ENCODE measurements at regions not wholly inside any gene's neighbourhood (a gene's known extent, or its start where the extent isn't known, plus 50 kb on each side); places are given as distances from the start of the nearest gene placed in this dataset.
A peak's percentile ranks its signal among the peaks of the same experiment; 100 is the strongest.

DNA sequence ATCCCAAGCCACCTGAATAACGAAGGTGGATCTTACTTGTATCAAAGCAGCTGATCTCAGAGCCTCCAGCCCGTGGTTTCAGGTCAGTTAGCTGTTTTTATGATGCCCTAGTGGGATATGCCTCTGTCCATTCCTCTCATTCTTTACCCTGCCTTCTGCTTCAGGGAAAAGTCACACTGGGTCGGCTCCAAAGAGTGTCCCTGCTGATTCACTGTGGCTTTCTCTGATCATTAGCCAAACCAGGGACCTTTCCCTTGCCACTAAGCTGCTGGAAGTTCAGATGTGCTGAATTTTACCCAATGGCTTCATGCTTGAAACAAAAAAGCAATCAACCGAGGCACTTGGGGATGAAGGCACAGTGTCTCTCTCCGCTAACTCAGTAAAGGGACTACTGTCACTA lies 170.2 kb upstream of the SALL1 start:
- no peak for DNase-seq (ENCODE audit: low read depth)

DNA sequence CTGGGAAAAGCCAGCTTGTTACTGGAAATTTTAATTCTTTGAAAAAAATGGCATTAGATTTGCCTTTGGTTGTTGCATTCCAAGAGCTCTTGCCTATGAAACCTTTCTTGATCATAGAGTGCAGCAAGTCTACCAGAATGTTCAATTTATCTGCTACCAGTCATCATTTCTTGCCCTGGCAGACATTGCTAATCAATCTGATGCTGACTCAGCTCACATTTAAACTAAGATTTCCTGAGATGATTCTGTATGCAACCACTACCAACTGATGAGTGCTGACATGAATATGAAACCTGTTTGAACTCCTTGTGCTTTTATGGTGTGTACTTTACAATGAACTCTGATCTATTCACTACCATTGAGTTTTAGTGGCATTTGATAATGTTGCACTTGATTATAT lies 166.5 kb upstream of the SALL1 start:
- DNase-seq (ENCODE audit: low read depth): no peak

DNA sequence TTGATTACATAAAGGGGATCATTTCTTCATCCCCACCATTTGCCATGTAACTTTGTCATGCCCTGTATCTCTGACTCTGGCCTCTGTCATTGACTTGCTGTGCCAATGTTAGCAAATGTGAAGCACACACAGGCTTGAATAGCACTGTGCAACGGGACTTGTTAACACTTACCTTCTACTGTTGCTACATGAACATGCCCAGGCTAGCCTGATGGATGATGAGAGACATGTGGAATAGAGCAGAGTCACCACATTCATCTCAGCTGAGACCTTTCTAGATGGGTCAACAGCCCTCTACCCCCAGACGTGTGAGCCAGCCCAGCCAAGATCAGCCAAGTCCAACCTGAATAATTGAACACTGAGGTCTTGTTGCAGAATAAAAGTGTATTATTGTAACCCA lies 162.1 kb upstream of the SALL1 start:
- no peak for DNase-seq (ENCODE audit: low read depth)

DNA sequence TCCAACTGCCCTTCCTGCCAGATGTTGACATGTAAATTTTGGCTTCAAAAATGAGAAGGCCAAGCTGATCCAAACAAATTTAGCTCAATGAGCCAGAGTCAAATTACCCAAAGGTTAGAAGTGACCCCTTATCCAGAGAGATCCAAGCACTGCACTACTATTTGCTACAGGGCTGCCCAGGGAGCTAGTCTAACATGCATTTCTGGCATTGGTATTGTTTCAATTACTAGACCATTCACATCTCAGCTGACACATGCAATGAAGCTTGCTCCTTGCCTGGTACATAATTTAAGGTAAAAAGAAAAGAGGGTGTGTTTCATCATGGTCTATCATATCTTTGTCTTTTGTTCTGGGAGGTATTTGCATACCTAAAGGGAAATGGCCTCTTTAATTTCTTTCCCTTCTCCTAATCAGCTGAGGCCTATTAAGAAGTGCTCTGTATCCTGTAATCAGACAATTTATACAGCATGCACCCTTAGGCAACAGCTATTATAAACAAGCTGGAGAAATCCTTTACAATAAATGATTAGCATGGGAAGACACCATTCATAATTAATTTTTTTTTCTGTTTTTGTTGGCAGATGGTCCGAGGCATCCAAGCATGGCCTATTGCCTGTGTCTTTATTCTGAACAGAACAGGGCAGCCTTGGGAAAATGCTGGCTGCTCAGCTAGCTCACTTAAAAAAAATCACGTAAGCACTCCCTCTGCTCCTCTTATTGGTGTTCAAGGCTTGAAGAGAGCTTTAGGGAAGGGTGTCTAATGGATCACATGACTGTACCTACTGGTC lies 161.5 kb upstream of the SALL1 start:
- no peak for DNase-seq (ENCODE audit: low read depth)

DNA sequence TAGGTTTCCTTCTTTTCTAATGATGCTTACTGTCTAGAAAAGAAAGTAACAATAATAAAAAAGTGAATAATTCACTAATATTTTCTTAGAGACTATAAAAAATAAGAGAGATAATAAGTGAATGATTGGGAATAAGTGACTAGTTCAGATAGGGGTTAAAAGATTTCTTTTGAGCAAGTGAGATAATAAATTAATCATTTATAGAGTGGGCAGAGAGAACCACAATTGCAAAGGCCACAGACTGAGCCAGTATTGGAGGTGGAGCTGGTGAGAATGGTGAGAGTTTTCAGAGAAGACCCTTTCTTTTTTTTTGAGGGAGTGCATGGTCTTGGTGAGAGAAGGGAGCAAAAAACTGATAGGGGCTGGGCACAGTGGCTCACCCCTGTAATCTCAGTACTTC lies 159.1 kb upstream of the SALL1 start:
- no peak for DNase-seq (ENCODE audit: low read depth)

DNA sequence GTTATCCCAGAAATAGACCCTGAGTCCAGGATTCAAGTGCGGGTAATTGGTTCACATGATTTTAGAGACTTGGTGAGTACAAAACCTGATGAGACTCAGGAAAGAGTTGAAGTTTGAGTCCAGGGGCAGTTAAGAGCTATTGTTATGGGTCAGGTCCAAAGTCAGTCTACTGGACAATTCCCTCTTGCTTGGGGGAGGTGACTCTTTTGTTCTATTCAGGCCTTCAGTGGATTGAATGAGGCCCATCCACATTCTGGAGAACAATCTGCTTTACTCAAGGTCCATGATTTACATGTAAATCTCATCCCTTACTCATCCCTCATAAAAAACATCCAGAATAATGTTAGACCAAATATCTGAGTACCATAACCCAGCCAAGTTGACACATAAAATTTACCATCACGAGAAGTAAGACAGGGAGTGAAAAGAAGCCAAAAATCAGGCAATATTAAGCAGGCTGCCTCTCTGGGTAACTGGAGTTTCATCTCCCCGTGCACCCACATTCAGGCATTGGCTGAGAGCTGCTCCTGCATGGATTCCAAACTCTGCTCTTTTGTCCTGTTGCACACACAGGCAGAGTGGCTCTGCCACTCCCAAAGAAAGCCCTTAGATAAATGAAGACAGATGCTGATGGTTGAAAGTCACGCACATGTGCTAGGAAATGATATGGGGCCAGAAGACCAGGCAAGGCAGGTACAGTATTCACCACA lies 156.0 kb upstream of the SALL1 start:
- DNase-seq (ENCODE audit: low read depth): no peak

DNA sequence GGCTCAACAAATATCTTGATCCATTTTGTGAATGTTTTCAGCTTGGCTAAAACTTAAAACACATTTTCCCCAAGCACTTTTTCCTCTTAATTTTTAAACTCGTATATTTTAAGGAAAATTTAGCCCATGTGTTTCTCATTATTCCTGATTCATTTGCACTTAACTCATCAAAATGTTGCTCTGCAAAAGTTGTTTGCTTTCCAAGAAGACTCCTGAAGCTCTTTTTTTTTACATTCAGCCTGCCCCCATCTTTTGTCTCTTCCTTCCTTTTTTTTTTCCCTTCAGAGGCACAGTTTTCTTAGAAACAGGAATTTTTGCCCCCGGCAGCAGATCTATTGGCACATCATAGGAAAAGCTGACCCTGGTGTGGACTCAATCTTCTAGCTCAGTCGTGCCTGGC lies 155.0 kb upstream of the SALL1 start:
- DNase-seq (ENCODE audit: low read depth): no peak

DNA sequence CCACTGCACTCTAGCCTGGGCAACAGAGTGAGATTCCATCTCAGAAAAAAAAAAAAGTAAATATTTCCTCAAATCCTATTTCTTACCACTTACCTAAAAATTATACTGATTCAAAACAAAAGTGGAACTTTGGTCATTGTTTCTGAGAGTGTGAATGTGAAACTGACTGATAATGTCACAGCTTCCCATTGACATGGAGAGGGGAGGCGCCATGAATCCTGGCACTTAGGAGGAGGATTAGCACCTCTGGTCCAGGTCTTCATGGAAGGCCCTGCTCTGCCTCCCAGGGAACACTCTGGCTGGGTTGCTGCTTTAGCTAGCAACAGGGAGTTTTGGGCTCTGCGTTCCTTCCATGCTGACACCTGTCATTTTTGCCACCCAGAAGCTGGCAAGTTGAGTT lies 154.3 kb upstream of the SALL1 start:
- no peak for DNase-seq (ENCODE audit: low read depth)

DNA sequence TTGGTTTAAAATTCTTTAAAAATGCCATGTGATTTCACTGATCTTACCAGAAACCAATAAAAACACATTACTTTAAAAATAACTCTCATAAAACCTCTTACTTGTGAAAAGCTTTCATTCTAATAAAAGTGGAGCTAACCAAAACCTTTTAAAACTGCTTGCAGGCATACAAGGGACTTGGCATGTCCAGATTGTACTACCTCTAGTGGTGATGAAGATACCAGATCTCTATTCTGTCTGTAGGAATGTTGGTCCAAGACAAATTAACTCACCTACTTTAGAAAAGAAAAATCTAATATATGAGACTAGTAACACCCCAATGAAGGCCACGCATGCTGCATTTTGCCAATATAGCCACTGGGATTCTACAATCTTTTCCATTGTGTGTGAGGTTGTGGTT lies 151.0 kb upstream of the SALL1 start:
- DNase-seq (ENCODE audit: low read depth): no peak

DNA sequence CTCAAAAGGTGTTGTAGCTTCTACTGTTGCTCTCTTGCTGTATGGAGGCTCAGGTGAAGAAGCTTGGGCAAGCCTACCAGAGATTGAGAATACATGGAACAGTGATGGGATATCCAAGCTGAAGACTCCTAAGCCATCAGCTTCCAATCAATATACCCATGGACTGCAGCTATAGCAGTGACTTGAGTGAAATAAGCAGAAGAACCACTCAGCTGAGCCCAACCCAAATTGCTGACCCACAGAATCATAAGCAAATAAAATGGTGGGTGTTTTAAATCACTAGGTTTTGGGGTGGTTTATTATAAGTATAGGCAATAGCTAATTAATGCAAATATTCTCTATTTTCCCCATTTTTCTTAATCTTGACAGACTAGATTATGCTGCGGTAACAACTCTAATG lies 147.7 kb upstream of the SALL1 start:
- DNase-seq (ENCODE audit: low read depth): no peak

DNA sequence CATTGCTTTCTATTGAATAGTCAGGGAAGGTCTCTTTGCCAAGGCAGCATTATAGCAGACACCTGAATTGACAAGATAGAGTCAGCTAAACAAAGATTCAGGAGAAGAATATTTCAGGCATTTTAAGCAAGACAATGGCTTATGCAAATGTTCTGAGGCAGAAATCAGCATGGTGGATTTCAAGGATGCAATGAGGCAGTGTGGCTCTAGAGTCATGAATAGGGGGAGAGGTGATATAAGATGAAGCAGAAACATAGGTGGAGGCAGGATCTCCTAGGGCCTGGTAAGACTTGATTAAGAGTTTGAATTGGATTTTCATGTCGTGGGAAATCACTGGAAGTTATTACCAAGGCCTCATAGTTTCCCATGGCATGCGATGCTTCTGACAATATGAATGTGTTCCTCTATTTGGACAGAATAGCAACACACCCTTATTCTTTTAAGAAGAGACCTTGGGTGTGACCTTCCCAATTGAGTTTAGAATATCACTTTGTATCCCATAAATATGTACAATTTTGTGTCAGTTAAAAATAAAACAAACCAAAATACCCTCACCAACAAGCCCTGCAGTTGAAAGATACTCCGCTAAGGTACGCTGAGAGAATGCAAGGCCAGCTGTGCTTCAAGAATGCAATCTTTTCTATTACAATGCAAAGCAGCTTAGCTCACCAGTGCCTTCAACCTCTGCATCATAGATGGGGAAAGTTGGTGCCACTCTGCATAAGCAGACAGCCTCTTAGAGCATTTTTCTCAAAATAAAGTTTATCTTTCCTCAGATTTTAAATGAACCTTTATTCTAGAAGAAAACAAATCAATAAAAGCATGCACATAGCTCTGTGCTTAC lies 139.6 kb upstream of the SALL1 start:
- no peak for DNase-seq (ENCODE audit: low read depth)

DNA sequence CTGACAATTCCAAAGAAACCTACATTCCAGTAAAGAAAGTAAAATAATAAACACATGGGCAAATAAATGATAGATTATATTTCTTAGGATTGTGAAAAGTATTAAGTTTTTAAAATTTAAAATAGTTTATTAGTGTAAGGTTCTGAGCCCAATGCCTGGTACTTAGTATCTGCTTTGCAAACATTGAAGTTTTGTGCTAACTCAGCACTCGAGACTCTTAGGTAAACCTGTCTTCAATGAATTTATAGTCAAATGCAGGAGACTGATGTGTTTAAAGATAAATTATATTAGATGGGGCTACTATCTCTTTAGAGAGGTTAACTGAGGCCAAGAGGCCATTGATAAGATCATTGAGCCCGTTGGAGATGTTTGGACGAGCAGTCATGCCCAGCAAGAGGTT lies 138.3 kb upstream of the SALL1 start:
- DNase-seq (ENCODE audit: low read depth): no peak

DNA sequence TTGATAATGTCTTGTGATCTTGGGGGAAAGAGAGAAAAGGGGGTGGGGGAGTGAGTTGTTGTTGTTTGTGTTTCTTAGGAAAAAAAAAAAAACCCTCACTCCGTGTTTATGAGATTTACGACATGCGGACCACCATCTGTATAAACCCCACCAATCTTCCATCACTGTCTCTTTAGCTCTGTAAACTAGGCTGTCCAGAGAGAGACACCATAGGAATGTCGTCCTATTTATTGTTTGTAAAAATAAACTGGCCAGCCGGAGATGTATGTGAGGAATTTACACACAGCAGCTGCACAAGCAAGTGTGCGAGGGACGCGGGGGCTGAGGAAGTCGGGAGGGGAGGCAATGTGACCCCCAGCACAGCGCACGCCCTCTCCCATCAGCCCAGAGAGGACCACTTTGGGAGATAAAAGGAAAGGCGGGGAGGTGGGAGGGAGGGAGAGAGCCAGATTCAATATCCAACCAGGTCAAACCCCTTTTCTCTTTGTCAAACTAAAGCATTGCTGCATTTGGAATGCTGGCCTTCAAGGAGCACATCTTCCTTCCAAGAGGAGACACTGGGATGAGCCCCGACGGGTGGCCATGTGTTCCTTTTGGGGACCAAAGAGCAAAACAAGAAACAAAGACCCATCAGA lies 136.2 kb upstream of the SALL1 start:
- DNase-seq (ENCODE audit: low read depth): no peak

DNA sequence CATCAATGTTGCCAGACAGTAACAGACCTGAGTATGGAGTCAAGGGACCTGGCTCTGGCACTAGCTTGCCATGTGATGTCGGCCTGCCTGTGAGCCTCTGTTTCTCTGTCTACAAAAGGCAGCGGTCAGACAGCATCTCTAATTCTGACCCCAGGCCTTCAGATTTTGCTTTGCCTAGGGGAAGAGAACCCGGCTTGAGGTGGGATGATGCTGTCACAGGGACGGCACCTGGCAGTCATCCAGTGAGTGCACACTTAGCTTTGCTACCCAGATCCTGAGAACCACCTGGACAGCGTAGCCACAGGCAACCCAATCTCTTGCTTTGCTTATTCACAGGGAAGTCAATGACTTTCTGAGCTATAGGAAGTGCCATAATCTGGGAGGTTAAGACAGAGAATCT lies 135.2 kb upstream of the SALL1 start:
- no peak for DNase-seq (ENCODE audit: low read depth)

DNA sequence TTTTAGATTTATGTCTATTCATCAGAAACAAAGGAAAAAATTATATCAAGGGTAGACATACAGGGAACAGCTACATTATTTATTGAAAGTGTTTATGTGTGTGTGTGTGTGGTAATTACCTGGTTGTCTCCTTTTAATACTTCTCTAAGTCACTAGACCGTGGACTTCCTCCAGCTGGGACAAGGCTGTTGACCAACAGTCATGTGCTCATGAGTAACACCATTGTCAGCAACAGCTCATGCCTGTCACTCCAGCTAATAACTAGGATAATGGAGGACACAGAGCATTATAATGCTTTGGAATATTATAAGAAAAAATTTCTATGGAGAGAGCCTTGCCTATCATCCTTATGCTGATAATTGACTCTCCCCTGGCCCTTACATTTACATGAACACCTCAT lies 125.3 kb upstream of the SALL1 start:
- peak; percentile 2 for DNase-seq (ENCODE audit: low read depth)

DNA sequence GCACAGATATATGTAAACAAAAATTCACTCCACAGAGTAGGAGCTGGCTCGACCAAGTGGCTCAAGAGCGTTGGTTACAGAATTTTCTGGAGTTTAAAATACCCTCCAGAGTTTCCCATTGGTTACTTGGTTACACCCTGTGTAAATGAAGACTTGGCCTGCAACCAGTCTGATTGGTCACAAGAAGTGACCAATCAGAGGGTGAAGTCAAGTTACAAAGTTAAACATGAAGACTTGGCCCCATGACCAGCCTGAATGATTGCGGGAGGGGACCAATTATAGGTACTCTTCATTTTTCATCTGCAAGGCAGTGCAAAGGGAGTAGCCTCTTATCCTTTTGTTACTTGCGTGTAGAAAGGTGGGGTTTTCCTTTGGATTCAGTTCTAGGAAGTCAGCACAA lies 121.3 kb upstream of the SALL1 start:
- DNase-seq (ENCODE audit: low read depth): no peak

DNA sequence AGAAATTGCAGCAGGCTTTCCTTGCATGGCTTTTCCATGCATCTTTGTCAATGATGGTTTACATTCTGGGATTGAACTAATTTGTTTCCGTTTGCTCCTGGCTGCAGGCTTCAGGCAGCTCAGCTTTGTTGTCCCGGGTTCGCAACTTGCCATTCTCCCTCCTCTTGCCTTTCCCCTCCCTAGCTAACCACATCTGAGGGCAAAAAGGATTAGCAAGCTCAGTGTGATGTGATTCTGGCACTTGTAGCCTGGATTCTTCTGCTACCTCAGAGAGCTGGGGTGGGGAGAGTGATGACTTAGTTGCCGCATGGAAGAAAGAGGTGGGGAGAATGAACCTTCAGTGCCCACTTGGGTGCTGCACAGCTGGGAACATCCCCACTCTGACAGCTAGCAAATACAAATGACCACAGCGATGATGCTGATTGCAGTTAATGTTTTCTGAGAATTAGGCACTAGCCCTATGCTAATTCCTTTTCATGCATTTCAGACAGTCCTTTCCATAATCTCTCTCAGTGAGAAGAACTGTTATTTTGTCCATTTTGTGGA lies 120.2 kb upstream of the SALL1 start:
- no peak for DNase-seq (ENCODE audit: low read depth)

DNA sequence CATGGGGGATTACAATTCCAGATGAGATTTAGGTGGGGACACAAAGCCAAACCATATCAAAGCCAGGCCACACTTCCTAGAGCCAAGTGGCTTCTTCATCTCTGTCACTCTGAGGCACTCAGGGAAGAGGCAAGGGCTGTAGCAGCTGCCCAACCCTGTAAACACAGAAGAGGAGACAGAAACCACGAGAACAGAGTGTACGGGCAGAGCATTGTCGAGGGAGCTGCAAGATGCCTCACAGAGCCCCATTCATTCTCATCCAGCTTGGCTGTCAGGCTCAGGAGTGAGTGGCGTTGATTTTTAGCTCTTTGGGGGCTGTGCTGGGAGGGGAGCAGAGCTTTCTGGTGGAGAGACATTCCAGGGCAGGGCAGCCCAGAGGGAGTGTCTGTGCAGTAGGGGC lies 117.2 kb upstream of the SALL1 start:
- DNase-seq (ENCODE audit: low read depth): no peak

DNA sequence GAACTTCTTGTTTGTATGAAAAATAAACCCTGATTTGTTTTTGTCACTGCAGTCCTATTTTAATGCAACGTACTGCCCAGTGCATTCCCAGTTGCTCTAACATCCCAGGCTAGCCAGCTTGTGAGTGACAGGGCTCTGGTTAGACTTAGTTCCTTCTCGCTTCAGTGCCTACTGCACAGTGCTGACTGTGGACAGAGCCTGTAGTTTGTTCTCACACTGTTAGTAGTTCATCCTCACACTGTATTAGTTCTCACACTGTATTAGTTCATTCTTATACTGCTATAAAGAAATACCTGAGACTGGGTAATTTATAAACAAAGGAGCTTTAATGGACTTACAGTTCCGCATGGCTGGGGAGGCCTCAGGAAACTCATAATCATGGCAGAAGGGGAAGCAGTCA lies 116.6 kb upstream of the SALL1 start:
- no peak for DNase-seq (ENCODE audit: low read depth)

DNA sequence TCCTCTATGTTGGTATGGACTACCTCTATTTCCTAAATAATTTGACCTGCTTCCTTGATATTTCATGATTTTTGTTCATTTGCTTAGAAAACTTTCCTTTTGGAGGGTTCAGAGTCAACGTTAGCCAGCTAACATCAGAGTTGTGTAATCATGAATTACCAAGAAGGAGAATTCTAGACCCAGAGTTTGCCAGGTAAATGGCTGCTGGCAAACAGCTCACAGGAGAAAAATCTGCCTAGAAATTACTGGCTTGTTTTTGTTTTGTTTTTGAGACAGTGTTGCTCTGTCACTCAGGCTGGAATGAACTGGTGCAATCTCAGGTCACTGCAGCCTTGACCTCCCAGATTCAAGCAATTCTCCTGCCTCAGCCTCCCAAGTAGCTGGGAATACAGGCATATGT lies 111.4 kb upstream of the SALL1 start:
- DNase-seq (ENCODE audit: low read depth): no peak

DNA sequence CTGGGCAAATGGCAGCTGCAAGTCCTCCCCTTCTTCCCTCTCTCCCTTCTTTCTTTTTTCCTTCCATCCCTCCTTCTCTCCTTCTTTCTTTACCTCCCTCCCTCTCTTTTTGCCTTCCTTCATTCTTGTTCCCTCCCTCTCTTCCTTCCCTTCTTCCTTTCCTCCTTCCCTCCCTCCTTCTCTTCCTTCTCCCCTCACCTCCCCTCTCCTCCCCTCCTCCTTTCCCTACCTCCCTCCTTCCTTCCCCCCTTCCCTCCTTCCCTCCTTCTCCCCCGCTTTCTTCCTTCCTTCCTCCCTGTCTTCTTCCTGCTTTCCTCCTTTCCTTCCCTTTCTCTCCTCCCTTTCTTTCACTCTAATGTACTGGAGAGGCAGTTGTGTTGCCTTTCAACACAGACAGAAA lies 110.8 kb upstream of the SALL1 start:
- DNase-seq (ENCODE audit: low read depth): no peak

DNA sequence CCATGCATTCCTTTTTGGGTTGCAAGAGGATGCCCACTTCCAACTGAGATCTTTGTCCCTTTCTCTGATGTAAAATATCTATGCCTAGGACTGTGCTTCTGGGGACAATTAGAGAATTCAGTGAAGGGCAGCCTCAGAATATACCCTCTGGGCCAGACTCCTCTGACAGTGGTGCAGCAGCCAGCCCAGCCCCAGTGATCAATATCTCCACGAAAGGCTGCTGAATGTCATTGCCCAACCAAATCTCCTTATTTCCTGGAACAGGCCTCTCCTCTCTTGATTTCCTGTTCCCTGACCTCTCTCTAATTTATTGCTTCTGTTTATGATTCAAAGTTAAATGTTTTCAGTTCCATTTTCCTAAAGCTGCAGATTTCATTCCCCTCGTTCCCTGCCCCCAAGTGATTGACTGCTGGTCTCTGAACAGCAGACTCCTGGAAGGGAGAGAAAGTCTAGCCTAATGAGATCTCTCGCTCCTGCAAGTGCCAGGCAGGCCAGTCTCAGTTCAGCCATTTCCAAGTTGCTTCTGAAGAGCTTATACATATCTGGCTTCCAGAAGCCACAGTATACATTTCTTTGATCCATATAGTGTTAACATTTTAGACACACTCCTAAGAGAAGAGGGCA lies 104.4 kb upstream of the SALL1 start:
- DNase-seq (ENCODE audit: low read depth): no peak

Measured in ELR (cell line).